CD4-positive, alpha-beta T cell treated with Interleukin-1 beta for 1 hour (primary cell): ENCODE measurements at regions not wholly inside any gene's neighbourhood (a gene's known extent, or its start where the extent isn't known, plus 50 kb on each side); places are given as distances from the start of the nearest gene placed in this dataset.

Source experiments
- DNase-seq, 2 donors: peaks; one replicate each; pipeline ENCODE4 v3.0.0-alpha.2; 2020 to 2022

DNA sequence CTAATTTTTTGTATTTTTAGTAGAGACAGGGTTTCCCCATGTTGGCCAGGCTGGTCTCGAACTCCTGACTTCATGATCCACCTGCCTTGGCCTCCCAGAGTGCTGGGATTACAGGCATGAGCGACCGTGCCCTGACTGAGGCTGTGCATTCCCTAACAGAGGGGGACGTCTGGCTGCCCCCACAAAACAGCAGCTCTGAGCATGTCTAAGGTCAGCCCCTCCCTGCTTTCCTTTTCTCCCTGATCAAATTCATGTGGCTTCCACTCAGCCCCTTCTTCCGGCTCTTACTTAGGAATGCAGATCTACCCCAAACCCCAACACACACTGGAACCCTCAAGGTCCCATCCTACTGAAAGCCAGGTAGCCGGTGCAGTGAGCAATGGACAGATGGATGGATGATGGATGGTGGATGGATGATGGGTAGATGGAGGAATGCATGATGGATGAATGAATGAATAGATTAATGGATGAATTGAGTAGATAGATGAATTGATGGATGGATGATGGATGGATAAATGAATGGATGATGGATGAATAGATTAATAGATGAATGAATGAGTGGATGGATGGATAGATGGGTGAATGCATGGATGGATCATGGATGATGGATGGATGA lies 91.5 kb upstream of the BHLHE23 start:
- DNase-seq: no peak

DNA sequence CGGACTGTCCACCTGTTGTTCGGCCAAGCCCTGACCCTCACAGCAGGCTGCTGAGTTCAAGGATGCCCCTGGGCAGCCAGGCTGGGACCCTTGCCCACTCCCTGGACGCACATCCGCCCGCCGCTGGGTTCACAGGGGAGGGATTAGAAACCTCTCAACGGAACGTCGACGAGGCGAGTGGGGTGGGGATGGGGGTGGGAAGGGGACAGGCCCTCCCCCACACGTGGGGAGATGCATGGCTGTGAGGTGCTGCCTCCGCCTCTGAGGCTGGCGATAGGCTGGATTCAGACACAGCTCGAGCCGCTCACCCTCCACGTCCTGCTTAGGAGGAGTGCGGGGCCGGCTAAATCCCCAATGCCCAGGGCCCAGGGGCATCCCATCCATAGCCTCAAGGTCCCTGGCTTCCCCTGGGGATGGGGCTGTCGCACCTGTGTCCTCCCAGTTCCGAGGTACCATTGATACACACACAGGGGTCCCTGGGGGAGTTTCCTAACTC lies 90.6 kb upstream of the BHLHE23 start:
- DNase-seq: no peak

DNA sequence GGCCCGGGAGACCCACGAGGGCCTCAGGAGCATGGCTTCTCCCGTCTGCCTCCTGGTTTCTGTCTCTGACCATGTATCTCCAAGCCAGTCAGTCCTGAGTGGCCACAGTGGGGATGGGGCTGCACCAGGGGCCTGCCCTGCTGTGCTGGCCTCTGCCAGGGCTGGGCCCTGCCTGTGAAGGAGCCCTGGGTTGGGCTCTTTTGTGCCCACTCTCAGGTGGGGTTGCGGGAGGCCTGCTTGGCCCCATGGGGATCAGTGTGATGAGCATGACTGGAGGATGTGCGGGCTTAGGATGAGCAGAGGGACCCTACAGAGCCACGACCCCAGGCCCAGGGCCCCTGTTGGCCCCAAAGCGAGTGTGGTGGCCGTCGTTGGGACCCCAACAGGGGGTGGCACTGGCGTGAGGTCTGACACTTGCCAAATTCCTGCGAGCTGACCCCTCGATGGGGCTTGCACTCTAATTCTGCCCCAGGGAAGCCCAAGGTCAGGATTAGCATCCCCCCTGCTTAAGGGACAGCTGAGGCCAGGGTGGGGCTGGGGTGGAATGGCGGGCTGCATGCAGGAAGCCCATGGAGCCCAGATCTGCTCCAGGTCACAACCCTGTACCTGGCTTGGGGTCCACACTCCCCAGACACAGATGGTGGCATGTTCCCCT lies 90.0 kb upstream of the BHLHE23 start:
- DNase-seq: no peak

DNA sequence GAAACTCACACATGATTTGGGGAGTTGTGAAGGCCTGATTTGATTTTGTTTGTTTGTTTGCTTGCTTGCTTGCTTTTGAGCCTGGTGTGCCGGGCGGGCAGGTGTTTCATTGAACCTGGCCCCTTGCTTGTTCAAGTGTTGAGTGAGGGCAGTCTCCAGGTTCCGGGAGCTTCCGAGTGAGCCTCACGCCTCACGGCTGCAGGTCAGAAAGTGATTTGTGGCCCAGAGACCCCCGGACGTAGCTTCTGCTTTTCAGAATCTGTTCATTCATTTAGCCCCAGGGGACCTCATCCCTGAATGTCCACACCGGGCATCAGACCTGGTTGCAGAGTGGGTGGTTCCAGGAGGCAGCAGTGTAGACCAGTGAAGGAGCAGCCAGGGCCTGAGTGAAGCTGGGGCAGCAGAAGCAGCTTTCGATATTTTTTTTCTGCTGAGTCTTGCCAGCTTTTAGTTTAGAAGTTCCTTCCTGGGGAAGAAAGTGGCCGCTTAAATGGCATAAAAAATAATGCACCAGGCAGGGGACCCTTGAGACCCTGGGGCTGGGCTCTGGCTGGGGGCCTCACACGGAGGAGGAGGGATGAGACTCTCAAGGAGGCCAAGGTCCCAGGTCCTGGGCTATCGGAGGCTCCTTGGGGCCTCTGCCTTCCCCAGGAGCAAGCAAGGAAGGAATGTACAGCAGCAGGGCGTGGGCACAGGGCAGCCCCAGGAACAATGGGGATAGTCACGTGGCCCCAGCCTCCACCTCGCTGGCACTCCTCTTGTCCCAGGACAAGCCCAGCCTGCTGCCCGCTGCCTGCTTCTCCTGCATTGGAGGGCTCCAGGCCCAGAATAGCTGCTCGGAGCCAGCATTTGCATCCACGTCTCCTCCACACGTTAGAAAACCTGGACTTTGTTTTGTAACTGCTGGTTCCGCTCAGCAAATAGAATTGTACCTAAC lies 89.2 kb upstream of the BHLHE23 start:
- no peak for DNase-seq

DNA sequence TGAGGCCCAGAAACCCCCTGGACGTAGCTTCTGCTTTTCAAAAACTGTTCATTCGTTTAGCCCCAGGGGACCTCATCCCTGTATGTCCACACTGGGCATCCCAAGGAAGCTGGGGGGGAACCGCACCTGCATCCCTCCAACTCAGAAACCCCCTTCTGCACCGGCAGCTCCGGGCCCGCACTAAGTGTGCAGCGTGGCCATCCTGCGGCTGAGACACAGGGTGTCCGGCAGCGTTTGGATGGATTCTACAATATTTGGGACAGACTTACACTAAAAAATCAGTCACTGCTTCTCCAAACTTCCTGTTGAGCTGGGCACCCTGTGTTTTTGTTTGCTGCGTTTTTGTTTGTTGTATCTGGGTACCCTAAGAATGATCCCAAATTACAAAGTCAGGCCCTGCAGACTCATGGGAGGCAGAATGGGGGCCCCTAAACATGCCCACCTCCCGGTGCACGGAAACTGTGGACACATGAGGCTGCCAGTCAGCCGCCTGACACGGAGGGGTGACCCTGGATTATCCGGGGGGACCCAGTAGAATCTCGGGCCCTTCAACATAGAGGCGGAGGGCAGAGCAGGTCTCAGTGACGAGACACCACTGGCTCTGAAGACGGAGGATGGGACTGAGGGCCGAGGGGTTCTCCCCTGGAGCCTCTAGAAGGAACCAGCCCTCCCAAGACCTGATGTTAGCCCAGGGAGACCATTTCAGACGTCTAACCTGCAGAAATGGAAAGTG lies 88.2 kb upstream of the BHLHE23 start:
- DNase-seq: no peak

DNA sequence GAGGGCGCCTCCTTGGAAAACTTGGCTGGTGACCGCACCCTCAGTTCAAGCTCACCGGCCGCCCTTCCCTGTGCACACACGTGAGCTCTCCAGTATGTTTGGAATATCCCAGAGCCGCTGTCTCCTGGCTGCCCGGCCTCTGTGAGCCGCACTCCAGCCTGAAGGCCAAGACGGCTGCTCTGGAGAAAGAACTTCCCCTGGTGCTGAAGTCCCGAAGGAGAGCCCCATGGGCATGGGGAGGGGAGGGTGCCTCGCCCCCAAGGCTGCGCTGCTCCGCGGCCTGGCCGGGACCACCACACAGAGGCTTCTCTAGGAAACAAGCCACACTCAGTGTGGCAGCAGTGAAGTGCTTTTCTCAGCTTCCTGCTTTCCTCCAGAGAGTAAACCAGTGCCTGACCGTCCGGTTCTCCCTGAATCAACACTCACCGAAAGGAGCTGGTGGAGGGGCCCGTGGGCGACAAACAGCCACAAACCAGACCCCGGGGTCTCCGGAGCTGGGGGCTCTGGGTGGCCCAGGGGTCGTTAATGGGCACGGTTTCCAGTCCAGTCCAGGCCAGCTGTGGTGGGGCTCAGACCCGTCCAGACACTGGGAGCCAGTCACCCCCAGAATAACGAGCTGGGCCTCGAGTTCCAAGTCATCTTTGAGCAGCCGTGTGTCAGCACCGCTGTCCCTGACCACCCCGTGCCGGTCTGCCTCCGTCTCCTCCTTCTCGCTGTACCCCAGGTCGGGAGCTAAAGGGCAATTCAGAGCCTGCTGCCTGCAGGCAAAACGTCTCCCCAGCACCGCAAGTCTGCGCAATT lies 87.4 kb upstream of the BHLHE23 start:
- DNase-seq: no peak

DNA sequence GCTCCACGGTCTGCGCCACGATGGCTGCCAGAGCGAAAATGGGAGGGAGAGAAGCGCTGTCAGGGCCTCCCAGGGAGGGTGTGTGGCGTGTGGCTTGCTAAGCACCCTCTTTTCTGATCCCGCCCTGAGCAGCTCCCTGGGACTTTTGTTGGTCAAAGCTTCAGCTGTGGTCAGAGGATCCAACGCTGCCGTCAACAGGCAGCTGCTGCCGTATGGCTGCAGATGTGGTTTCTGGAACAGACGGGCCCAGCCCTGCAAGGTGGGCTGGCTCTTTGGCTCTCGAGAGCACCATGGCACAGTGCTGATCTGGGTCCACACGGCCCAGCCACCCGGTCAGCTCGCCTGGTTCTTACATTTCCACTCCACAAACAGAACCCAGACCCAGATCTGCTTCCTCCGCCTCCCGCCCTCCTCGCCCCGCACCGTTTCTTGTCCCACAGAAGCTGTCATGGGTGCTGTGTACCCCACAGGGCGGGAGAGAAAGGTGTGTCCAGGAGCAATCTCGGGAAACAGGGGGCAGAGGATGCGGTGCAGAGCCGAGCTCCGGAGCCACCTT lies 86.0 kb upstream of the BHLHE23 start:
- DNase-seq: no peak

DNA sequence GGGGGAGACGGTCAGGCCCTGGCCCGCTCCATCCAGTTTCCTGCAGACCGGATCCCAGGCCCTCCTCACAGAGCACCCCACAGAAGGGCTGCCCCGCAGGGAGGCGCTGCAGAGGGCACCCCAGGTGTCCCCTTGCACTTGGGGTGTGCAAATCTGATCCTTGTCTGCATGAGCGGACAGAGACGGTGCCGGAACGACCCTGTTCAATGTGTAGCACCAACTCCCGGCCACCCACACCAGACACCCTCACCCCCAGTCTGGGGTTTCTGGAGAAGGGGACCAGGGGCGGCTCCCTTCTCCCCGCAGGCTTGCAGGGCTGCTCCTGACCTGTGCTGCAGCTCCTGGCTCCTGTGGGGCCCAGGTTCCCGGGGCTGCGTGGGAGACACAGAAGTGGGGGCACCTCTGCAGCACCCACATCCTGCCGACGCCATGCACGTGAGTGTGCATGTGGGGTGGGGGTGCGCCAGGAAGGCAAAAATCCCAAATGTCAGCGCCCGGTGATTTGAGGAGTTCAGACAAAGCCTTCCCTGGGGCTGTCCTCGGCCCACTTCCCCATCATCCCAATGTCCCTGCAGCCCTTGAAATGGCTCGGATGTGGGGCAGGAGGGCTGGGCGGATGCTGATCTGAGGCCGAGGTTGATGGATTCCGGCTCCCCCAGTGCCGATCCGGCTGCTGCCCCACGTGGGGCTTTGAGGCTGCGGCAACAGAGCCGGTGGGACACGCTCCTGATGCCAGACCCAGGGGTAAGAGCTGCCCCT lies 85.3 kb upstream of the BHLHE23 start:
- DNase-seq: no peak

DNA sequence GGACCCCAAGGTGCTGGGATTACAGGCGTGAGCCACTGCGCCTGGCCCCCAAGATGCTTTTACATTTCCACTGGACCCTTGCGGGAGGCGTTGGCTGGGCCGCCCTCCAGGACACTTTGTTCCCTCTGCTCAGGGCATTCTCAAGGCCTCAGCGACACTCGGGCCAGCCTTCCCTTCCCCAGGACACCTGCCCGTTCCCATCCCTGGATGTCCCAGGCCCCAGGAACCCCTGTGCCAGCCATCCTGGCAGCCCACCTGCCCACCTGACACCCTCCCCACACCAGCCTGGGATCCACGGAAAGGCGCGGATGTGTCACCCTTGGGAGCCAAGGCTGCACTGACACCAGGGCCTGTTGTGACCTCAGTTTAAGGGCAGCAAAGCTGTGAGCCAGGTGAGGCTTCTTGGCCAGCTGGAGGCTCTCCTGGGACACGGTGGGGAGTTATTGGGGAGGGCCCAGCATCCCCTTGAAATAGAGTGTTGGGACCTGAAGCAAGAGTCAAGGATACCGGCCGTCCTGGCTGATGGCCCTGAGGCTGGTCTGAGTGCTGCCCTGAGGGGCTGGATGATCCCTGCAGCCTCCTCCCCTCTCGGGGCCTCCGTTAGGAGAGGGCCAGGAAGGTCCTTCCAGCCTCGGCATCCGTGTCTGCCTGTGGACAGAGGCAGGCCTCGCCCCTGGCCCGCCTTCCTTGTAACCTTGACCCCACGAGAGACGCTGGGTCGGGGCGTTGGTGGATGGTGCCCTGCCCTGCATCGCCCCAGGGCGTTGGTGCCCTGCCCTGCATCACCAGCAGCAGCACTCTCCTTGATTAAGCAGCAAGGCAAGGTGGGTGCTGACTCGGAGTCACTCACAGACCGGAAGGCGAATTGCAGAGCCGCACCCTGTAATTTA lies 84.2 kb upstream of the BHLHE23 start:
- no peak for DNase-seq

DNA sequence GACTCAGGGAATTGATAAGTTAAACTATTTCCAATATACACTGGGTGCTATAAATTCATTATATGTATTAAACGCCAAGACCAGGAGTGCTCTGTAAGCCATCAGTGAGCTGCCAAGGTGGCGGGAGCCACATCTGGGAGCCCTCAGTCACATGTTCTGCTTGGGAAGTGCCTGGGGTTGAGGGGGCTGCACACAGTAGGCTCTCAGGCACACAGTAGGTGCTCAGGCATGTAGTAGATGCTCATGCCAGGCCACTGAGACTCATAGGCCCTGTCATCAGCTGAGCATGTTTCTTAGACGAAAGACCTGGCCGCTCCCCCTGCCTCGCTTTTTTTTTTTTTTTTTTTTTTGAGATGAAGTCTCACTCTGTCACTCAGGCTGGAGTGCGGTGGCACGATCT lies 83.3 kb upstream of the BHLHE23 start:
- no peak for DNase-seq

DNA sequence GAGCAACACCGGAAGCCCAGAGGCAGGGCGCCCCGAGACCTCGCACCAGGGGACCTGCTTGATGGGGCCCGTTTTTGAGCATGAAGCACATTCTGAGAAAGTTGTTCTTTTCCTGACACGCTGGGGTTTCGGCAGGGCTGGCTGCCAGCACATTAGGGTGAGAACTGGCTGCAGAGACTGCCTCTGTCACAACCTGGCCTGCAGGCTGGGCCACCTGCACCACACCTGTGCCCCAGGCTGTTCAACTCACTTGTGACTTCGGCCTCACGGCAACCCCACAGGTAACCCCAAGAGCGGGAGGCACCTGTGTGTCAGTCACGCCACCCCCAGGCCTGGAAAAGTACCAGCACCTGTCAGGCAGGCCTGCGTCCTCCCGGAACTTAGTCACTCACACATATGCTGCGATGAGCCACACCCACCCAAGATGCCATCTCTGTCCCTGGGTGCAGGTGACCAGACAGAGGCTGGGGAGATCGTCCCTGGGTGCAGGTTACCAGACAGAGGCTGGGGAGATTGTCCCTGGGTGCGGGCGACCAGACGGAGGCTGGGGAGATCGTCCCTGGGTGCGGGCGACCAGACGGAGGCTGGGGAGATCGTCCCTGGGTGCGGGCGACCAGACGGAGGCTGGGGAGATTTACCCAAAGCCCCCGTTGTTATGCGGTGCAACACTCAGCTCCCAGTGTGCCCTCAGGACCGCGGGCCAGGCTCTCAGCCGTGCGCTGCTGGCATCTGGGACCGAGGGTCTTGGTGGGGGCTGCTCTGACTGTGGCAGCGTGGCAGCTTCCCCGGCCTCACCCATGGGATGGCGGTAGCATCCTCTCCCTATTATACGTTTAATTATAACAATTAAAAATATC lies 82.5 kb upstream of the BHLHE23 start:
- DNase-seq: no peak

DNA sequence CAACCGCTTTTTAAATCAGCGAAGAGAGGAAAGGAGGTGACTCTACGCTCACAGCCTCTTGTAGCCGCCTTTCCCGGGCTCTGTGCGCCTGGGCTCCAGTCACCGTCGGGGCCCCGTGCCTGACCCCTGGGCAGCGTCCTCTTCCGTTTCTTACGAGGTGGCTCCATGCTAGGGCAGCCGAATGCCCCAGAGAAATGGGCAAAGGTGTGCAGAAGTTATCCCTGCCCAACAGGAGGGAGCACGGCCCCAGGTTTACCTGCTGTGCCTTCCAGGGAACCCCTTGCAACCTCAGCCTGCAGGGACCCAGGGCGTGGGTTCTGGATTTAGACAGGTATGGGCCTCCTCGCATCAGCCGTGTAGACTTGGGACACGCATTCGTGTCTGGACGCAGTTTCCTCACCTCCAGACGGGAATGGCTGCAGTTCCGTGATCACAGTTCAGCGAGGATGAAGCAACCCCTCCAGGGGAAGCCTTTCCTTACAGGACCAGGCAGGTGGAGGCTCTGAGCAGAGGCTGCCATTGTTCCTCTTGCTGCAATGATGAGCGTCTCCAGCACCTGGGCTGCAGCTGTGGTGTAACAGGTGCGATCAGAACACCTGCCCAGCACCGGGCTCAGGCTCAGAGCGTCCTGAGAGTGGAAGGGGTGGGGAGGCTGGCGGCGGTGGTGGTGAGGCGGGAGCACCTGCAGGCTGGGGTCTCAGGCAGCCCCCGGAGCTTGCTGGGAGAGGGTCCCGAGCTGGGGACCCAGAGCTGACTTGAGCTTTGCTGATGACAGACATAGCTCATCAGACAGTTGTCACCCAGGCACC lies 81.3 kb upstream of the BHLHE23 start:
- no peak for DNase-seq

DNA sequence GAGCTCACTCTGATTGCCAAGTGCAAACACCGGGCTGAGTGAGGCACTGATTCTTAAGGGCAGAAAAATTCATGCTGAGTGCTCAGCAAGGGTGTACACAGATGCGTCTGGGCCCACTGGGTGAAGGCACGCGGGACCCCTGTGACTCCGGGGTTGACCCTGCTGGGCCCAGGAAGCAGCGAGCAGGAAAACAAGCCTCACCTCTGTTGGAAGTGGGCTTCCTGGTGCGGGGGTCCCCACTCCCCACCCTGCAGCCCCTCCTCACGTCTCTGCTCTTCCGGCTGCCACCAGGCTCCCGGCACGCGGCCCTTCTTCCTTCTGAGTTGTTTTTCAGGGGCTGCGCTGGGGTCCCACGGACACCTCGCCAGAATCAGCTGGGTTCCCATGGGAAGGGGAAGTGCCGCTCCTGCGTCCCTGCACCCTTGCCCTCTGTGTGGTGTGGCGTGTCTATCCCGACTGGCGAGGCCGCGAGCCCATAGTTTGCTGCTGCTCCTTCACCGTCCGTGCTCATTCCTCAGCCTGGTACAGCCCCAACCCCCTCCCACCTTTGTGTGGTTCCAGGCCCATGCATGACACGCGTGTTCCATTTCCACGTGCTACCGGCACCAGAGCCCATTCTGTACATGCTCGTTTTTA lies 80.6 kb upstream of the BHLHE23 start:
- DNase-seq: no peak

DNA sequence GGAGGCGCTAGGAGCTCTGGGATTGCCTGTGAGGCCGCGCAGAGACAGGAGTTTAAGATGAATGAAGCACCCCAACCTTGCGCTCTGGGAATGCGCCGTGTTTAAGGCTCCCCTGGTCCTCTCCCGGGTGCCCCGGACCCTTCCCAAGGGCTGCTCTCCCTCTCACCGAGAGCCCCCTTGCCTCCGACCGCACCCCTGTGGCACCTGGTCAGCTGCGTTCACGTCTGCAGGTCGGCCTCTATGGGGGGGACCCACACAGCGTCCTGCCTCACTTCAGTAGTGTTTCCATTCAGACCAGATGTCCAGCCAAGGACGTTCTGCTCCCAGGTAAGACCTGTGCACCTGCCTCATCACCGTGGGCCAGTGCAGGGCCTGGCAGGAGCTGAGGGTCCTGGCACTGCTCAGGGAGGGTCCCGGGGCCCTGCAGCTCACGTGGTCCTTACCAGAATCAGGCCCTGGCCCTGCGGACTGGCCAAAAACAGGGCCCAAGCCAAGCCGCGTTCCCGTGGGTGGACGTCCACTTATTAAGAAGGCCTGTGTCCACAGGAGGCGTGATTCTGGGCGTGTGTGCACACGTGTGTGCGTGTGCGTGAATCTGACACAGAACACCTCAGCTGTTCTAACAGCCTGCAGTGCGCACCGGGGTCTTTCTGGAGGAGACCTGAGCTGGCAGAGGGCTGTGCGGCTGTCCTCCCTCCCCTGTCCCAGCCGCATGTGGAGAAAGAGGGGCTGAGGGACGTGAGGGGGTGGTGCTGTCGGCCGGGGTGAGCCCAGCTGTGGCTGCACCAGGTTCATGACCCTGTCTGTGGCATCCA lies 79.9 kb upstream of the BHLHE23 start:
- no peak for DNase-seq

DNA sequence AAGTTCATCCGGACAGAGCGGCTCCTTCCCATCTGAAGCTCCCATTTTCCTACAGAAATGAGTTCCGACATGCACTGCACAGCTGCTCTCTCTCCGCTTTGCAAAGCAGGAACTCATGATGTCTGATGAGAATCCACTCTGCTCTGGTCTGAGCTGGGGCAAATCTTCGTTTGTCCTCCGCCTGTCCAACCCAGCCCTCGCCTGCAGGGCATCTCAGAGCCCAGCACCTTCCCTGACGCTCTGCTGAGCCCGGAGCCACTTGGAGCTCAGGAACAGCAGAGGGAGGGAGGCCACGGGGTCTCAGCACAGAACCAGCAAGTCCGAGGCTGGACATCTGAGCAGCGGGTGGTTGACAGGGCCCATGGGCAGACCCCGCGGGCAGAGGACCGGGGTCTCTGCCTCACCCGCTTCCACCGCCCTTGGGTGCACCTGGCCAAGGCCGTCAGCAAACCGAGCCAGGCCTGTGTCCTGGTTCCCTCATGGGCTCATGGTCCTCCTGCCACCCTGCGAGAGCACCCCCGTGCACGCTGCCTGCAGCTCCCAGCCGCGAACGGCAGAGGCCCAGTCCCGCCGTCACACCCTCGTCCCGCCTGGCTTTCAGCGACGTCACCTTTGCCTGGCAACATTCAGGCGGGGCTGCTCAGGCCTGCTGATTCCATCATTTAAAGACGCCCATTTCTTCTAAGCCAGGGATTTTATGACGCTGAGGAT lies 78.5 kb upstream of the BHLHE23 start:
- DNase-seq: no peak

DNA sequence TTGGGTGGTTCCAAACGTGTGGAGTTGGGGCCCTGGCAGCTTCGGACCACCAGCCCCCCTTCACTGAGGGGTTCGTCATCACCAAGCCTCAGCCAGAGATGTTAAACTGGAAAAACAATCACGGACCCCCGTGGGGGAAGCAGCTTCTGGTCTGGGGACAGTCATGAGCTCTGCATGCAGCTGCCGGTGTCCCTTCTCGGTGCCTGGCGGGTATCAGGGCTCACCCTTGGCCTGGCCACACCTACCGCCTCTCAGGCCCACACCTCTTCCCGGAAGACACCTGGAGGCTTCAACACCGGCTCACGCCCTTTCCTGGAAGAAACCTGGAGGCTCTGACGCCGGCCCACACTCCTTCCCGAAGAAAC lies 77.8 kb upstream of the BHLHE23 start:
- DNase-seq: no peak
